GM21360 (cell line): ENCODE measurements at regions not wholly inside any gene's neighbourhood (a gene's known extent, or its start where the extent isn't known, plus 50 kb on each side); places are given as distances from the start of the nearest gene placed in this dataset.
A peak's percentile ranks its signal among the peaks of the same experiment; 100 is the strongest.

ENCODE experiments used
- ATAC-seq: cut with Tn5 transposase; IDR thresholded peaks from one replicate; pipeline ENCODE4 v1.9.1; 2021; ENCODE audit warnings: mild to moderate bottlenecking, moderate library complexity; ENCODE audit not compliant: unreplicated experiment

DNA sequence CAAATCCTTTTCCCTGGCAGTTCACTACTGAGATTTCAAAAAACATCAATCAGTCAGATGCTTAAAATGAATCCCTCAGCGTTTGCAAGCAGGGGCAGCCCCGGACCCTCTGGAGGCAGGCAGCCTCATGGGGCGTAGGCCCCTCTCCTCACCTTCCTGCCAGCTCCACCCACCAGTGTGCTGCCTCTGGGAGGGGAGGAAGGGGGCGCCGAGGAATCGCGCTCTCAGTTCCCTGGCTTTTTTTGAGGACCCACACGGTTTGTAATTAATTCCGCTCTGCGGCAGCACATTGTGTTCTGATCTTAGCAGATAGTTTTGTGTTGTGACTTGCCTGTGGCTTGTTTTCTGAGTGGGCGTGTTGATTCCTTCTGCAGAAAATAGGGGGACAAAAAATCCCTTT is 159.9 kb downstream of the KLF13 start:
- no peak for ATAC-seq

DNA sequence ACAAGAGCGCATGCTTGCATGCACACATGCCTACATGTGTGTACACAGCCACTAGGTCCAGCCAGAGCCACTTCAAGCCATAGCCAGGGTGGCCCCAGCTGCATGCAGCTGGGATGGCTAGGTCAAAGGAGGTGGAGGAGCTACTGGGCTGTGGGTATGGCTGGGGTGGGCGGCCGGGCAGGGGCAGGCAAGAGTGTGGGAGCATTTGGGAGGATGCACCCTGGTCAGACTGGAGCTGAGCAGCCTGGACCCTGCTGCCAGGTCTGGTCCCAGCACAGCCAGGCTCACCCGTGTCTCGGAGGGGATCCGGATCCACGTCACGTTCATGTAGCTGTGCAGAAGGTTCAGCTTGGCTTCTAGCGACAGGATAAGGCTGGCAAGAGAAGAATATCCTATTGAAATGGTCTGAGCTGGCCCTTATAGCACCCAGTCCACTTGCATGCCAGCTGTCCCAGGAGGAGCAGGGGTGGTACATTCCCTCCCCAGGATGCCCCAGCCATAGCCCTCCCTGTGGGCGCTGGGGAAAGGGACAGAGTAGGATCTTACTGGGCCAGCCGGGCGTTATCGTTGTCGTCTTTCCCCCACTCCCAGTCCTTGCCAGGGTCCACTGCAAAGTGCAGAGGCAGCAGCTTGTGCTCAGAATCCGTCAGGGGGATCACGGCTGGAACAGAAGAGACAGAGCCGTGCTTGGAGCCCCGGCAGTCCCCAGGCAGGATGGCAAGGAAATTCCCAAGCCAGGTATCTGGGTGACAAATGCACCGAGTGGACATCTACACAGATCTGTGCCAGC is 160.5 kb downstream of the KLF13 start:
- no peak for ATAC-seq

DNA sequence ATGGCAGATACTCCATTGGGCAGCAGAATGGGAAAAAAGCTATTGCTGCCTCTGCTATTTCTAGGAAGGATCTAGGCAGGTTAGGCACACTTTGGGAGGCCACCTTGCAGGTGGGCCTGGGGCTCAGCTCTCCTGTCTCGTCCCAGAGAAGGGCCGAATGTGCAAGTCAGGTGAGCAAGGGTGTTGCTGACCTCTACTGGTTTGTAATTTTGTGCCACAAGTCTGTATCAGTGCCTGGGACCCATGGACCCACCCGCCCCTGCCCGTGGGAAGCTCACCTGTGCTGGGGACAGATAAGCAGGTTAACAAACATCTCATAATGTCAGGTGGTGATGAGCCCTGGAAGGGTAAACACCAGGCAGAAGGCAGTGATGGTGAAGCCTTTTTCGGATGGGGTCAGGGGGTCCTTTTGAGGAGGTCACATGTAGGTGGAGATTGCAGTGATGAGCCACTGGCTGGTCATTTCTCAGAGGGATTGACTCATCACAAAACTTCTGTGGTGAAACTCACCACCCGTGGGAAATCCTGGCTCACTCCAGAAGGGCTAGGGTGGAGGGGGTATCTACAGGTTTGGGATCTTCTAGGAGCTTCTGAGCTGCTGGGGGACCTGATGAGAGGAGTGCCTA is 161.3 kb downstream of the KLF13 start:
- peak; percentile 38 for ATAC-seq

DNA sequence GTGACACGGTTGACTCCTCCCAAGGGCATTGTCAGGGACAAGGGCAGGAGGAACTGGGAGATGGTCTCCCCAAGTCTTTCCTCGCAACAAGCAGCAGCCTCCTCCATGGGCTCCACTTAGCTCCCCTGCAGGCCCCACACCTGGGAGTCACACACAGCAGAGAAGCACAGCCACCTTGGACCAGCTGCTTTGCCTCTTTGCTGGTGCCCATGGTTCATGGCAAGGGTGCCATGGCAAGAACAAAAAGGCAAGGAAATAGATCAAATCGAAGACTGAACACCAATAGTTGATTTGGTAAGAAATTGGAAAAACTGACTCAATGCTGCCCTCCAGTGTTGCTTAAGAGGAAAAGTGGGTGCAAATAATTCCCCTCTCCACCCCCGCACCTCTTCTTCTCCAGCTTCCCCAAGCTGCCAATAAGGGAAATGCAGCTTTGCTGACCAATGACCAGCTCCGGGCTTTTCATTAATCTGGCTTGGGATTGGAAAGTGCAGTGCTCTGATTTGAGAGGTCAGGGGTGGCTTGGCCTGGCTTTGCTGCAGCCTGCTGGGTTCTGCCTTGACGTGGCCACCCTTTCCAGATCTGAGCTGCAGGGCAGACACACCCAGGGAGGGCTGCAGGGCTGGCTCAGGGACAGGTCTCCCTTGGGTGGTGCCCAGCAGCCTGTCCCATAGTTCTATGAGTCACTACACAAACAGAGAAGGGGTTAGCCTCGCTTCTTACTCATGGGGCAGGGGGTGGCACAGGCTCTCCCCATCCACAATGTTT is 162.0 kb downstream of the KLF13 start:
- peak; percentile 32 for ATAC-seq

DNA sequence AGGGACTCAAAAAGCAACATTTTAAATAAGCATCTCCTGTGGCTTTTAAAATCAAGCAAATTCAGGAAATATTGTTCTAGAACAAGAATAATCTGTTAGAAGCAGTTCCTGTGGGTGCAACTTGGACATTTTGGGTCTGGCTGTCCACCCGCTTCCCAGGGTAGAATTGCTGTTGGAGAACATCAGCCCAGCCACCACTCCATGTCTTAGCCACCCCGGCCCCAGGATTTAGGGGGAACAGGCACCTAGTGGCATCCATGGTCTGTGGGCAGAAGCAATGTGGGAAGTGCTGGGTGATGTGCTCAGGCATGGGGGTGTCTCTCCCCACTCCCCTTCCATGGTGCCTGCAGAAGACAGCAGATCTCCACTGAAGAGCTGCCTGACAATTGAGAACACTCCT is 162.6 kb downstream of the KLF13 start:
- no peak for ATAC-seq

DNA sequence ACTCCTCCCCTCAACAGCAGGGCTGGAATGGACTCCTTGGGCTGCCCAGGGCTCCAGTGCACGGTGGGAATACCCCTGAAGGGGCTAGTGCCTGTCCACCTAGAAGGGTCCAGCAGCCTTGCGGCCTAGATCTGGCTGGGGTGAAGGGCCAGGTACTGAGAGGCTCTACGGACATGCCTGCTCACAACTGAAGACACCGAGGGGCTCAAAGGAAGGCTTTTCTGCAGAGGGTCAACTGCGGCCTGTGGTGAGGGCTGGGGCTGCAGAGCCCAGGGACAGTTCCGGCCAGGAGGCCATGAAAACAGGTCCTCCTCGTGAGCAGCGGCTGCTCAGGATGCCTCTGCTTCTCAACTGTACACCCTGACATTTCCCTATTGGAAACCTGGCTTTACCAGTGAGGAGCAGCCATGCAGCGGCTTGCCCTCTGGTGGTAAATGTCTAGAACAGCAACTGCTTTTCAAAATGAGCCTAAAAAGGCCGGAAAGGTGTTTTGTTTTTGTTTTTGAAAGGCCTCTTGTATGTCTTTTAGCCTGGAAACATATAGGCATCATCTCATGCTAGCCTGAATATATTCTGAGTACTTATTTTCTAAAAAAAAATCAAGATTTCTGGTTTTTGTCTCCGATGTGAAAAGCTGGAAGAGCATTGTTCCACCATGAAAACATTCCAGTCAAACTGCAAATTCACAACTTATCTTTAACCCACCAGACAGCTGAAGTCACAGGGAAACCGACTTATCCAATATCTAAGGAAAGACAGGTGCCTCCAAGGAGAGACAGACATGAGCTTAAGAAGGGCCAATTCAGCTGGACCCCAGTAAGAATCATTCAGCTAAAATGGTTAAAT is 163.4 kb downstream of the KLF13 start:
- ATAC-seq, result no peak

DNA sequence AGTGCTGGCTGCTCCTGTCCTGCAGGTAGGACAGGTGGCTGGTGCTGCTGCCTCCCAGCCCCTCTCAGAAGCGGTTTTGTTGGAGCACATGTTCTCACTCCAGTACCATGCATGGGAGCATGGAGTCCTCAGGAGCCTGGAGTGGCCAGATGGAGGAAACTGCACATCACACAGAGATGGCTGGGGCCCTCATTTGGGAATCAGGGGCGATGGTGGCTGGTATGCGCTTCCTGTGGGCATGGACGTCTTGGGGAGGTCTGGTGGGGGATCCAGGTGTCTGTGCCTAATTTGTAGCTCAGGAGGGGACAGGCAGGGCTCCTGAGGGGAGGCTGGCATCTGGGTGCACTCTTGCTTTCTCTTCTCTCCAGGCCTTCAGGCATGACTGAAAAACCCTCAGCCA is 168.2 kb downstream of the KLF13 start:
- no peak for ATAC-seq

DNA sequence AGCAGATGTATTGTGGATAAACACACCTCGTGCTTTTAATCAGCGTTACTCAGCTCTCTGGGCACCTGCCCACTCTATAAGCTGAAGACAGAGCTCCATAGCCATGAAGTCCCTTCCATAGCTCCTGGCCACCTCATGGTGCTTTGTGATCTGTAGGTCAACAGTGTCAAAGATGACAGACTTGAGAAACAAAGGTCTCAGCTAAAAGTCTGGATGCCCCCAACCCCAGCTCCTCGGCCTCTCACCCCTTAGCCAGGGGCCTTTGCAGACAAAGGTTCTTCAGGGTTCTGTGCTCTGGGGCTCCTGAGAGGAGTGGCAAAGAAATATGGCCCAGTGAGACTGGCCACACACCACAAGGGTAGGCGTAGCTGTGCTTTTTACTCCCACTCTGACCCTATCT is 168.6 kb downstream of the KLF13 start:
- ATAC-seq, result no peak

DNA sequence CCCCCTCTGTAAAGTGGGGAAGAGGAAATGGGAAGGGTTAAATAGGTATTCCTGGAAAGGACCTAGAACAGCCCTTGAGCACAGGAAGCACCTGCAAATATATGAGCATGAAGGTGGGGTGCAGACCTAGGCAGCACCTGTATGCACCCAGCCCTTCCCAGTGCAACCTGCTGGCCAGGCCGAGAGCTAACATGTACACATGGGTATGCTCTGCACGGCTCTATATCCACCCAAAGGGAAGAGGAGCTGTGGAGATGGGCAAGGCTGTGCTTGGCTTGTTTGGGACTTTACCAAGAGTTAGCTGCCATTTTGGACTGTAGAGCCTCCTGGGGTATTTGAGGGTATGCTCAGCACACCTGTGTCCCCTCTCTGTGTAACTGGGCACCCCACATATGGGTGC is 171.2 kb downstream of the KLF13 start:
- no peak for ATAC-seq

DNA sequence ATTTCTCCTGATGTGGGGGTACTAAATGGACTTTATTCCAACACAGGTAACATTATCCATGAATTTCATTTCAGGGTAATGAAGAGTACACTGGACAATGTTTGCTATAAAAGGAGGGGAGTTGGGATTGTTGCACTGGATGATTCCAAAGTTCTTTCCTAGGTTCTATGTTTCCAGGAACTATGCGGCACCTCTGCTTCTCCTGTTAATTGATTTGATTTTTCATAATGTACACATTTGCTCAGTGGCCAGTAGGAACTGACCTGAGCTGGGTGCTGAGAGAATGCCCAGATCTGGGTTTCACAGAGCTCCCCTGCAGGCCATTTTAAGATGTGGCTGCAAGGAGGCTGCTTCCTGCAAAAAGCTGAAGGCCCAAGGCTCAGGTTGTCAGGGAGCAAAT is 171.7 kb downstream of the KLF13 start:
- ATAC-seq, result no peak

DNA sequence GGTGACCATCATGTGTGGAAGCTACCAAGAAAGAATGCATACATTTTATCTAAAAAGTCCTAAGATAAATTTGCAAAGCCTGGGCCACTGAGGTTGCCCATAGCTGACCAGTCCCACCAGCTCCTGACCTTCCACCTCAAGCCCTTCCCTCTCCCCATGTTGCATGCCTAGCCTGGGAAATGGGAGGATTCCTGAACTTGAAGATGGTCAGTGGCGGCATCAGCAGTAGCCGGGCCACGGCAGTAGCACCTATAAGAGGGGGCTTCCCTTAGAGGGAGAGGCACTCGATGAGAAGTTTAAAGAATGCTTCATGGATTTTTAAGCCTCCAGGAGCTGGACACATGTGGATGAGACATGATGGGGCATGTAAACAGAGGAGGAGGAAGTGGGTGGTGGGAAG is 172.1 kb downstream of the KLF13 start:
- ATAC-seq, result no peak

DNA sequence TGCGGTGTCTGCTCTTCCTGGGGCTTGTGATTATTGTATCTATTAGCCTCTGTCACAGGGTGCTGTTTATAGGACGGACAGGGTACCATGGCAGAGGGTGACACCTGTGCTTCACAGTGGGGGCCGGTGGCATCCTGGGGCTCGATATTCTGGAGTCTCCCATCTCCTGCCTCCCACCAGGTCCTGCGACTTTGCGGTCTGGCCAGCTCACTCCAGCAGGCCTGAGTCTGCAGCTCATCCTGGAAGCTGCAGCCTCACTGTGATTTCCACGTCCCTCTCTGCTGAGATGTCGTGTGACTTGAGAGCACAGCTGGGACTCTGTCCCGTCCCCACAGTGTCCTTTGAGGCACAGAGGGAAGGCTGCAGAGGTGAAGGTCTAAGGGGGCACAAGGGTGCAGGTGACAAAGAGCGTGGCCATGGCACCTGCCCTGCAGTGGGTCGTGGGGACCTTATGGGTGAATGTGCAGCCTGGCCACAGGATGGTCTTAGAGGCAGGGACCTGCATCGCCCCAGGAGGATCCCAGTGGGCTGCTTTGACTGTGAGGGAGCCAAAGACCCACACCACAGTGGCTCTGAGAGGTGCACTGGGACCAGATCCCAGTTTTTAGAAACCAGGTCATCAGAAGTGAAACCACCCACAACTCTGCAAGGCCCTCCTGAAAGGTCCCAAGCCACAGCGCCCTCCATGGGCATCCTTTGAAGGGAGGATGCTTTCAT is 172.8 kb downstream of the KLF13 start:
- ATAC-seq, result no peak

DNA sequence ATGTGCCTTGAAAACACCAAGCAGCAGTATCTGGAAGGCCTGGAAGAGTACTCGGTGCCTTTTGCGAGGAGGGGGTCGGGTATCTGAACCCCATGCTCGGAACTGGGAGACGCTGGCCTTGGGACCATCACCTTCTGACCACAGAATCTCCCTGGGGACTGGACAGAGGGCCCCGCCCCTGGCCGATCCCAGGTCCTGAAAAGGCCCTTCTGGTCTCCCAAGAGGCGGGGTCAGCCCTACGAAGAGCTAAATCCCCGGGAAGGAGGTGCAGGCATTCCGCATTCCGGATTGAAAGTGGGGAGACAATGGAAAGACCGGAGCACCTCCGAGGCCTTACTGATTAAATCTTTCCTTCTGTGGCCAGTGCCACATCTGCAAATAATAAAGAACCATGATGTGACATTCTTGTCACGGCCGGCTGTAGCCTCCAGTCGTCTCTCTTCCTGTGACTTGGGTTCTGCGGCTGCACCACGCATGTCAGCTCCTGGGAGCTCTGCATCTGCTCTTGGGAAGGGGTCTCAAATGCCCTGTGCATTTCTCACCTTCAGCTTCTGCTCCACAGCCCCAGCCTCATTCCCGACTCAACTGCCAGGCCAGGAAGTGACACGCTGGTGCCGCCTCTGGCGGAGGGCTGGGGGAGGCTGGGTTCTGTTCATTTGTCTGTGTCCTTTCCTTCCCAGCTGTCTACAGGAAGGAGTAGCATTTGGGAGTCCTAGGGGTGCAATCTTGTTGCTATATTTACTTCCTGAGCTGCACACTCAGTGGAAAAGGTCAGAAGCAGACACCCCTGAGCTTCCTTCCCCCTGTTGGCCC is 173.5 kb downstream of the KLF13 start:
- no peak for ATAC-seq

DNA sequence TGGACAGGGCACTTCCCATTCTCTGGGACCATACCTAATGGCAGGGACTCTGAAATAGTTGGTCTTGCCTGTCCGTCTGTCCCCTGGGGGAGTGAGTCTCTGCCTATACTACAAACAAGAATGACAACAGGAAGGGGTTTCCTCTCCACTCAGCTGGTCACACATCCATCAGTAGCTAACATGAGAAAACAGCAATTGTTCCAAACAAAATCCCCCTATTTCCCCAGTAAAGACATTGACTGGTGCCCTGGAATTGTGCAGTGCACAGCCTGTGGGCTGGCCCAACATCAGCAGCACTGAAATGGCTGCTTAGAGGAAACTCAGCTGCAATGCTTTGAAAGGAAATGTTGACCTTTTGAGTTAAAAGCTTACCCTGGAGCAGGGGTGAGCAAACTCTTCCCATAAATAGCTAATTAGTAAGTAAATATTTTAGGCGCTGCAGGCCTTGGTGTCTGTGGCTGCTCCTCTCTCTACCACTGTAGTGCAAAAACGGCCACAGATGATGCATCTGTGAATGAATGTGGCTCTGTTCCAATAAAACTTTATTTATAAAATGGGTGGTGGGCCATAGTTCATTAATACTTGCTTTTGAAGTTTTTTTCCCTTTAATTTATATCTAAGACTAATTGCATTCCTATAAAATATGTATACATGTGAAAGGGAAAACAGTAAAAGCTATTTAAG is 174.3 kb downstream of the KLF13 start:
- ATAC-seq, result no peak

DNA sequence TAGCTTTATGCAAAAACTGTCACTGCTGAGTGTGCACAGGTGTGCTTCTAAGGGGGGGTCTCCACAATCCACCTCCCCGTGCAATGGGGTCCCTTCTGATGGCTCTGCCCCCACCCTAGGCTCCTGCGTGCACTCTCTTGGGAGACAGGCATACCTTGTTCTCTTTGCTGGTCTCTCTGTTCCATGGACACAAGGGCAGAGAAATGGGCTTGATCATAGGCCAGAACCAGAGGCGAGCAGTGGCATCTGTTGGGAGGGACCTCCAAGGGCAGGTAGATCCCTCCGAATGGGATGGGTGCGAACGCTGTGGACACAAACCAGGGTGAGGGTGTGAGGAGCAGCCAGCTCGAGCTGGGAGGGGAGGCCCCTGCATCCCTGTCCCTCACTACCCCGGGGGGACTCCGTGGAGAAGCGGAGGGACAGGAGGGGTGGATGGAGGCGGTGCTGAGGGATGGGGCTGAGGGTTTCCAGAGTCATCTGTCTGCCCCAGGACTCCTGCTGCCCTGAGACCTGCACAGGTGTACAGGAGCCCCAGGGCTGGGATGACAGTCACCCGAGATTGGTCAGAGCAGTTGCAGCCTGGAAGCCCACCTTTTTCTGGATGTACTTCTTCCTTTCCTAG is 175.0 kb downstream of the KLF13 start:
- no peak for ATAC-seq

DNA sequence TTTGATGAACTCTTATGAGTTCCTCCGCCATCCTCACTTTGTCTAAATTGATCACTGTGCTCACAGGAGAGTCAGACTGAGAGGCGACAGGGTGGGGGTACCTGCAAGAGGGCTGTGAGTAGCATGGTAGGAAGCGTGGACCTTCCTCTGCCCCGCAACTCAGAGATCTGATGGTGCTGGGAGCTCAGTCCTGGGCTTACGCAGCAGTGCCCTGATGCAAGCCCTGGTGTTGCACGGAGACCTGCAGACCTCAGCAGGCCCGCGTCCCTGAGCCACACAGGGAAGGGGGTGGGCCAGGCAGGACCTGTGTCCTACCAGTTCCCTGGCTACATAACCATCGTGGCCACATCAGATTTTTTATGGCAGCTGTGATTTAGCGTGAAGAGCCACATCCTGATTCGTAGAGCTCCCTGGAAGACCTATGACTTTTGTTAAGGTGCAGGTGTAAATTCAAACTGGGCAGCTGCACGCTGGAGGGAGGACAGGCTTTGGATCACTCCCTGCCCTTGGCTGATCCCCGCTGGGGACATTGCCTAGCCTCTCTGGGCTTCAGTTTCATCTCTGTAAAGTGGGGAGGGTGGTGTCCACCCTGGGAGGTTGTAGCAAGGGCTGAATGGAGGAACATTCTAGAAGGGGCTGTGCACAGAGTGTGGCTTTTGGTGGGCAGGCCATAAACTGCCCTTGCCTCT is 176.1 kb downstream of the KLF13 start:
- ATAC-seq, result no peak

DNA sequence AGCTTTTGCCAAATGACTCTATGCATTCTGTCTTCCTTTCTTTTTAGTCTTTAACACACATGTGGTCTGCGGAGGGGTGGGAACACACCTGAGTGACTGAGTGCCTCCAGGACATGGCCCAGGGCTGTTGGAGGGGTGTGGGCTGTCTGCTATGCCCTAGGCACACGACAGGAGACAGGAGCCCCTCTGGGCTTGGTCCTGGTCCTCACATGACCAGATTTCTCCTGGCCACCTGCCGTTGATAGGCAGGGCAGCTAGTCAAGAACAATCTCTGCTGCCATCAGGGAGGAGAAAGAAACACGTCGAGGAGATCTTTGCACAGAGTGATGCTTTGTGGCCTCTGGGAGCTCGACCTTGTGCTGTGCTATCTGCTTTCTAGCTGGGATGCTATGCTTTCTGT is 176.6 kb downstream of the KLF13 start:
- ATAC-seq, result no peak
